Tibial nerve (tissue), 4 donors: ENCODE measurements at regions not wholly inside any gene's neighbourhood (a gene's known extent, or its start where the extent isn't known, plus 50 kb on each side); places are given as distances from the start of the nearest gene placed in this dataset.
"Not testable (repeated sequence)": the region's sequence is repeated elsewhere in the genome, so short reads cannot be mapped to it uniquely, and the experiment has no call there.

ENCODE experiments used
- DNase-seq, 2 donors: peaks; one replicate each; pipeline ENCODE4 v3.0.0-alpha.2; 2019; ENCODE audit warnings: low spot score in 2 of 2
- H3K27ac ChIP-seq, 4 donors: fragments of 200-600 bp; sonication (generic) in 3 of 4; one replicate each; pipeline ENCODE4 v1.5.1; 2017 to 2019; ENCODE audit warnings: mild to moderate bottlenecking in 1 of 4
- H3K27me3 ChIP-seq, 2 donors: fragments of 200-600 bp; sonication (generic) in 1 of 2; one replicate each; pipeline versions ENCODE4 v1.5.1 to v1.6.0; 2017 to 2019
- H3K36me3 ChIP-seq, 3 donors: fragments of 200-600 bp; sonication (generic); one replicate each; pipeline ENCODE4 v1.5.1; 2018 to 2019
- H3K4me1 ChIP-seq, 4 donors: fragments of 200-600 bp; sonication (generic) in 3 of 4; one replicate each; pipeline ENCODE4 v1.5.1; 2017 to 2019
- H3K4me3 ChIP-seq, 4 donors: fragments of 200-600 bp; sonication (generic) in 3 of 4; one replicate each; pipeline ENCODE4 v1.5.1; 2017 to 2019; ENCODE audit warnings: mild to moderate bottlenecking in 1 of 4, moderate library complexity in 1 of 4
- H3K9me3 ChIP-seq, 4 donors: fragments of 200-600 bp; sonication (generic) in 3 of 4; one replicate each; pipeline ENCODE4 v1.5.1; 2017 to 2019
- CTCF ChIP-seq, 5 experiments: fragments of 200-600 bp in 3 of 5; fragments of 450-650 bp in 2 of 5; sonication (generic) in 3 of 5; IDR thresholded peaks; one replicate each; pipeline ENCODE4 v1.5.1; 2016 to 2019; ENCODE audit warnings: antibody characterized with exemption in 5 of 5, mild to moderate bottlenecking in 3 of 5, moderate library complexity in 2 of 5
- EP300 ChIP-seq, 2 donors: sonication (generic); formaldehyde crosslinking; IDR thresholded peaks; one replicate each; pipeline ENCODE4 v1.6.1; 2017; ENCODE audit warnings: antibody characterized with exemption in 2 of 2, mild to moderate bottlenecking in 1 of 2
- POLR2A ChIP-seq, 2 donors: fragments of 450-650 bp; IDR thresholded peaks; one replicate each; pipeline ENCODE4 v1.6.1; 2017; ENCODE audit warnings: antibody characterized with exemption in 2 of 2, mild to moderate bottlenecking in 2 of 2, moderate library complexity in 2 of 2
- WGBS, 2 donors: methylation state at CpG; one replicate each; pipeline ENCODE4 v1.1.5; 2018; 5-methylcytosine and 5-hydroxymethylcytosine counted together

GRCh38 chr2:52343706-52344266, 1311.9 kb upstream of the NRXN1 start:
- Histone ChIP-seq H3K36me3 (no peaks in the 10 kb centered on the region), H3K4me1 (peaks cover 0 to 15% (median 3%) of the 10 kb centered on the region in 4 donors), H3K9me3 (no peaks in the 10 kb centered on the region), H3K4me3 (no peak overlapping the region), H3K27ac (no peak overlapping the region), H3K27me3 (no peaks in the 10 kb centered on the region)
- WGBS, 2 donors = 61 to 66% methylated on average over 2 of the region's 2 CpGs
- no peak for TF ChIP-seq POLR2A (IDR thresholded peaks at IDR 0.05)
- TF ChIP-seq EP300 (IDR thresholded peaks at IDR 0.05) = no peak
- TF ChIP-seq CTCF (IDR thresholded peaks at IDR 0.05) = no peak
- DNase-seq = no peak

GRCh38 chr2:52343010-52343409, 1311.1 kb upstream of the NRXN1 start:
- 46 to 88% methylated on average over 1 of the region's 1 CpG for WGBS, 2 donors
- TF ChIP-seq POLR2A (IDR thresholded peaks at IDR 0.05) (no peak), EP300 (IDR thresholded peaks at IDR 0.05) (no peak), CTCF (IDR thresholded peaks at IDR 0.05) (no peak)
- no peak for DNase-seq

GRCh38 chr2:52342458-52342857, 1310.5 kb upstream of the NRXN1 start:
- no peak for DNase-seq
- H3K9me3 ChIP-seq = no peaks in the 10 kb centered on the region
- H3K4me1 ChIP-seq = peaks cover 0 to 15% (median 3%) of the 10 kb centered on the region in 4 donors
- H3K36me3 ChIP-seq = no peaks in the 10 kb centered on the region
- no peak overlapping the region for H3K27ac ChIP-seq
- H3K4me3 ChIP-seq = no peak overlapping the region
- 68 to 82% methylated on average over 4 of the region's 4 CpGs for WGBS, 2 donors
- TF ChIP-seq POLR2A (IDR thresholded peaks at IDR 0.05) (no peak), EP300 (IDR thresholded peaks at IDR 0.05) (no peak)
- no peaks in the 10 kb centered on the region for H3K27me3 ChIP-seq

More at GRCh38 chr2:52343010-52343409, 1311.1 kb upstream of the NRXN1 start:
- Histone ChIP-seq H3K9me3 (no peaks in the 10 kb centered on the region), H3K36me3 (no peaks in the 10 kb centered on the region), H3K27ac (no peak overlapping the region), H3K27me3 (no peaks in the 10 kb centered on the region), H3K4me3 (no peak overlapping the region), H3K4me1 (peaks cover 0 to 15% (median 3%) of the 10 kb centered on the region in 4 donors)

GRCh38 chr2:52341732-52342131, 1309.8 kb upstream of the NRXN1 start:
- H3K9me3 ChIP-seq = no peaks in the 10 kb centered on the region
- H3K27ac ChIP-seq = no peak overlapping the region
- TF ChIP-seq EP300 (IDR thresholded peaks at IDR 0.05) = no peak
- no peak for TF ChIP-seq CTCF (IDR thresholded peaks at IDR 0.05)
- no peak for TF ChIP-seq POLR2A (IDR thresholded peaks at IDR 0.05)
- no peak for DNase-seq
- no peaks in the 10 kb centered on the region for H3K27me3 ChIP-seq
- peaks cover 0 to 15% (median 3%) of the 10 kb centered on the region in 4 donors for H3K4me1 ChIP-seq
- WGBS, 2 donors = 69 to 71% methylated on average over 3 of the region's 3 CpGs
- H3K4me3 ChIP-seq = no peak overlapping the region
- H3K36me3 ChIP-seq = no peaks in the 10 kb centered on the region

- no peaks in the 10 kb centered on the region for H3K9me3 ChIP-seq
- H3K36me3 ChIP-seq = no peaks in the 10 kb centered on the region
- peaks cover 0 to 15% (median 3%) of the 10 kb centered on the region in 4 donors for H3K4me1 ChIP-seq
- DNase-seq = no peak
- WGBS, 2 donors = 8 to 15% methylated on average over 1 of the region's 1 CpG
- no peak for TF ChIP-seq EP300 (IDR thresholded peaks at IDR 0.05)
- TF ChIP-seq CTCF (IDR thresholded peaks at IDR 0.05) = no peak
- TF ChIP-seq POLR2A (IDR thresholded peaks at IDR 0.05) = no peak
- H3K4me3 ChIP-seq = no peak overlapping the region
- H3K27me3 ChIP-seq = no peaks in the 10 kb centered on the region
- no peak overlapping the region for H3K27ac ChIP-seq
These were observed 1308.2 kb upstream of the NRXN1 start for GRCh38 chr2:52340171-52340570.

- not testable (repeated sequence) for H3K4me3 ChIP-seq
These were observed 1305.9 kb upstream of the NRXN1 start for GRCh38 chr2:52337786-52338185.

More at GRCh38 chr2:52337786-52338185, 1305.9 kb upstream of the NRXN1 start:
- peaks cover 0 to 15% (median 3%) of the 10 kb centered on the region in 4 donors for H3K4me1 ChIP-seq
- H3K36me3 ChIP-seq, H3K27ac ChIP-seq, H3K27me3 ChIP-seq, H3K9me3 ChIP-seq, DNase-seq: not testable (repeated sequence)
- 90 to 92% methylated on average over 7 of the region's 7 CpGs for WGBS, 2 donors
